GM21786 (cell line): ENCODE measurements at regions not wholly inside any gene's neighbourhood (a gene's known extent, or its start where the extent isn't known, plus 50 kb on each side); places are given as distances from the start of the nearest gene placed in this dataset.

ENCODE experiments used
- ATAC-seq: cut with Tn5 transposase; IDR thresholded peaks from one replicate; pipeline ENCODE4 v1.9.1; 2021; ENCODE audit not compliant: unreplicated experiment

DNA sequence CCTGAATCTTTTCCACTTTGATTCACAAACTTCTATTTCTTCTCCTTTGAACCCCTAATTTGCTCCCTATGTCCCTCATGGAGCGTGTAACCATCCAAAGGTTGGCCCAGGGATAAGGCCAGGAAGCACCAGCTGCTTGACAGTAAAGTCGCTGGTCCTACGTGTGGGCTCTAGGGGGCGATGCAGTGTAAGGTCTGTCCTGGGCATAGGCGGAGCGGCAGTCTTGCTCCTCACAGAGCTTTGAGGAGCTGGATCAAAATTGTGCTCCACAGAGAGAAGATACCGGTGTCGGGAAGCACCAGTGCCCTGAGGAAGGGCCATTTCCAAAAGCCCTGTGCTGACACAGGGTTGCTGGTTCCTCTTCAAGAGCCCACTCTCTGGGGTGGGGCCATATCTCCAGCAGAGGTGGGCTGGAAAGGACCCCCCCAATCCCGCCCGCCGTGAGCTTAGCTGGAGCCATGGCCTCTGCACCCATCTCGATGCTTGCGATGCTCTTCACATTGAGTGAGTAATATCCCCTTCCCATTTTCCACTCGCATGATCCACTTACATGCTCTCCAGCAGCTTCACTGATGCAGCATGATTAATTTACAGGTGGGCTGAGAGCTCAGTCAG is 49.9 kb upstream of the OR4E1 start:
- ATAC-seq: no peak
